LNCaP clone FGC (cell line): ENCODE measurements at regions not wholly inside any gene's neighbourhood (a gene's known extent, or its start where the extent isn't known, plus 50 kb on each side); places are given as distances from the start of the nearest gene placed in this dataset.

Experiments used
- DNase-seq: peaks from one replicate; pipeline ENCODE4 v3.0.0-alpha.2; 2011; ENCODE audit warnings: low read depth
- H3K4me3 ChIP-seq: 2 replicates; pipeline ENCODE4 v1.5.1; 2011; ENCODE audit warnings: mild to moderate bottlenecking, low read depth, low read length, control low read depth
- CTCF ChIP-seq: IDR thresholded peaks from 2 replicates; pipeline ENCODE4 v1.5.1; 2012; ENCODE audit warnings: mild to moderate bottlenecking; ENCODE audit not compliant: control insufficient read depth, insufficient read depth; ENCODE audit errors: extremely low read depth

- DNase-seq: no peak
- TF ChIP-seq CTCF: no peak
- no peak overlapping the region for H3K4me3 ChIP-seq
Measured at GRCh38 chr1:218817691-218818465, 355.8 kb upstream of the LYPLAL1 start.

- no peak for TF ChIP-seq CTCF
- no peak overlapping the region for H3K4me3 ChIP-seq
- no peak for DNase-seq
Measured at GRCh38 chr1:218823291-218823900, 350.3 kb upstream of the LYPLAL1 start.

GRCh38 chr1:218827486-218827885, 346.2 kb upstream of the LYPLAL1 start:
- no peak for TF ChIP-seq CTCF
- DNase-seq: no peak
- no peak overlapping the region for H3K4me3 ChIP-seq

- no peak overlapping the region for H3K4me3 ChIP-seq
- no peak for TF ChIP-seq CTCF
Measured at GRCh38 chr1:218828125-218828650, 345.5 kb upstream of the LYPLAL1 start.

GRCh38 chr1:218829097-218829496, 344.6 kb upstream of the LYPLAL1 start:
- no peak overlapping the region for H3K4me3 ChIP-seq
- TF ChIP-seq CTCF: no peak
- DNase-seq: no peak

More at GRCh38 chr1:218828125-218828650, 345.5 kb upstream of the LYPLAL1 start:
- DNase-seq: no peak

GRCh38 chr1:218835609-218836008, 338.1 kb upstream of the LYPLAL1 start:
- no peak for DNase-seq
- H3K4me3 ChIP-seq: no peak overlapping the region
- TF ChIP-seq CTCF: no peak

GRCh38 chr1:218836264-218836663, 337.4 kb upstream of the LYPLAL1 start:
- H3K4me3 ChIP-seq: no peak overlapping the region
- no peak for DNase-seq
- TF ChIP-seq CTCF: no peak
